ENCODE measurements at regions not wholly inside any gene's neighbourhood (a gene's known extent, or its start where the extent isn't known, plus 50 kb on each side); places are given as distances from the start of the nearest gene placed in this dataset.

DNA sequence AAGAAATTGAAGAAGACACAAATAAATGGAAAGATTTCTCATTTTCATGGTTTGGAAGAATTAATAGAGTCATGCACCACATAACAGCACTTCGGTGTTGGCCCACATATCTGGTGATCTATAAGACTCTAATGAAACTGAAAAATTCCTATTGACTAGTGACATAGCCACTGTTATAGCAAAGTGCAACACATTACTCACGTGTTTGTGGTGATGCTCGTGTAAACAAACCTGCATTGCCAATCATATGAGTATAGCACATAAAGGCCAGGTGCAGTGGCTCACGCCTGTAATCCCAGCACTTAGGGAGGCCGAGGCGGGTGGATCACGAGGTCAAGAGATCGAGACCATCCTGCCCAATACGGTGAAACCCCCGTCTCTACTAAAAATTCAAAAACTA is 84.4 kb upstream of the STMND1 start:
- Histone ChIP-seq H3K9ac (ENCODE audit: low read depth, low read length) (no peak overlapping the region), H3K36me3 (ENCODE audit: insufficient read depth, low read length) (no peaks in the 10 kb centered on the region), H3K27me3 (ENCODE audit: insufficient read depth, low read length, poor library complexity) (no peaks in the 10 kb centered on the region), H3K79me2 (ENCODE audit: insufficient read depth, low read length) (no peaks in the 10 kb centered on the region), H3K4me1 (ENCODE audit: insufficient read depth, low read length) (no peaks in the 10 kb centered on the region), H3K4me2 (ENCODE audit: insufficient read depth, low read length) (no peak overlapping the region), H4K20me1 (ENCODE audit: insufficient read depth, low read length) (no peaks in the 10 kb centered on the region), H2AFZ (ENCODE audit: low read depth, low read length) (no peak overlapping the region), H3K9me3 (ENCODE audit: insufficient read depth, low read length, severe bottlenecking) (no peaks in the 10 kb centered on the region), H3K4me3 (ENCODE audit: low read depth in 1 of 2, low read length in 2 of 2) (no peak overlapping the region), H3K27ac (ENCODE audit: low read length) (no peak overlapping the region)
- TF ChIP-seq EZH2 (IDR thresholded peaks at IDR 0.05; ENCODE audit: borderline replicate concordance, low read depth, low read length, severe bottlenecking): no peak
- TF ChIP-seq, protein P1, sequence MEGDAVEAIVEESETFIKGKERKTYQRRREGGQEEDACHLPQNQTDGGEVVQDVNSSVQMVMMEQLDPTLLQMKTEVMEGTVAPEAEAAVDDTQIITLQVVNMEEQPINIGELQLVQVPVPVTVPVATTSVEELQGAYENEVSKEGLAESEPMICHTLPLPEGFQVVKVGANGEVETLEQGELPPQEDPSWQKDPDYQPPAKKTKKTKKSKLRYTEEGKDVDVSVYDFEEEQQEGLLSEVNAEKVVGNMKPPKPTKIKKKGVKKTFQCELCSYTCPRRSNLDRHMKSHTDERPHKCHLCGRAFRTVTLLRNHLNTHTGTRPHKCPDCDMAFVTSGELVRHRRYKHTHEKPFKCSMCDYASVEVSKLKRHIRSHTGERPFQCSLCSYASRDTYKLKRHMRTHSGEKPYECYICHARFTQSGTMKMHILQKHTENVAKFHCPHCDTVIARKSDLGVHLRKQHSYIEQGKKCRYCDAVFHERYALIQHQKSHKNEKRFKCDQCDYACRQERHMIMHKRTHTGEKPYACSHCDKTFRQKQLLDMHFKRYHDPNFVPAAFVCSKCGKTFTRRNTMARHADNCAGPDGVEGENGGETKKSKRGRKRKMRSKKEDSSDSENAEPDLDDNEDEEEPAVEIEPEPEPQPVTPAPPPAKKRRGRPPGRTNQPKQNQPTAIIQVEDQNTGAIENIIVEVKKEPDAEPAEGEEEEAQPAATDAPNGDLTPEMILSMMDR (IDR thresholded peaks at IDR 0.05; ENCODE audit: borderline replicate concordance, extremely low read depth, low read length, poor library complexity, severe bottlenecking): no peak
- no peak for ATAC-seq (ENCODE audit: insufficient read depth, low read depth)
- no peak for DNase-seq

DNA sequence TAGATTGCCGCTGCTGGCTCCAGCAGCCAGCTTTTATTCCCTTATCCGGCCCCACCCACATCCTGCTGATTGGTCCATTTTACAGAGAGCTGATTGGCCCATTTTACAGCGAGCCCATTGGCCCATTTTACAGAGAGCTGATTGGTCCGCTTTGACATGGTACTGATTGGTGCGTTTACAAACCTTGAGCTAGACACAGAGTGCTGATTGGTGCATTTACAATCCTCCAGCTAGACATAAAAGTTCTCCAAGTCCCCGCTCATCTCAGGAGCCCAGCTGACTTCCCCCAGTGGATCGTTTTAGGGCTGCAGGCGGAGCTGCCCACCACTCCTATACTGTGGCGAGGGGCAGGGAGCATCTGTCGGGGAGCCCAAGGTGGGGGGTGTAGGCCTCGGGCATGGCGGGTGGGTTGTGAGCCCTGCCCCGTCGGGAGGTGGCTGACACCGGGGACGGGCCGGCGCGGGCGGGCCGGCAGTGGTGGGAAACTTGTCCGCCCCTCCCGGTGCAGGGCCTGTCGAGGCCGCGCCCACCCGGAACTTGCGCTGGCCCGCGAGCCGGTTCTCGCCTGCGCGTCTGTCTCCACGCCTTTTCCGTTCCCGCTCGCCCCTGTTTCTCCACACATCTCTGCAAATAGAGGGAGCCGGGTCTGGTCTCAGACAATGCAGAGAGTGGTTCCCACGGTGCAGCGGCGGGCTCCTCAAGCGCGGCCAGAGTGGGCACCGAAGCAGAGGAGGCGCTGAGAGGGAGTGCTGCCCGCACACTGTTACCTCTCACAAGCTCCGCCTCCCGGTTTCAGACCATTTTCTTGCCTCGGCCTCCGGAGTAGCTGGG is 86.1 kb upstream of the STMND1 start:
- H3K79me2 ChIP-seq (ENCODE audit: insufficient read depth, low read length): no peaks in the 10 kb centered on the region
- no peak overlapping the region for H2AFZ ChIP-seq (ENCODE audit: low read depth, low read length)
- H3K36me3 ChIP-seq (ENCODE audit: insufficient read depth, low read length): no peaks in the 10 kb centered on the region
- no peaks in the 10 kb centered on the region for H3K4me1 ChIP-seq (ENCODE audit: insufficient read depth, low read length)
- H3K4me3 ChIP-seq (ENCODE audit: low read depth in 1 of 2, low read length in 2 of 2): no peak overlapping the region
- H3K4me2 ChIP-seq (ENCODE audit: insufficient read depth, low read length): no peak overlapping the region
- no peaks in the 10 kb centered on the region for H3K9me3 ChIP-seq (ENCODE audit: insufficient read depth, low read length, severe bottlenecking)
- no peak overlapping the region for H3K9ac ChIP-seq (ENCODE audit: low read depth, low read length)
- H3K27me3 ChIP-seq (ENCODE audit: insufficient read depth, low read length, poor library complexity): no peaks in the 10 kb centered on the region
- DNase-seq (no peak), ATAC-seq (ENCODE audit: insufficient read depth, low read depth) (no peak)
- no peak overlapping the region for H3K27ac ChIP-seq (ENCODE audit: low read length)
- H4K20me1 ChIP-seq (ENCODE audit: insufficient read depth, low read length): no peaks in the 10 kb centered on the region
- TF ChIP-seq, protein P1 (IDR thresholded peaks at IDR 0.05; ENCODE audit: borderline replicate concordance, extremely low read depth, low read length, poor library complexity, severe bottlenecking): no peak
- no peak for TF ChIP-seq EZH2 (IDR thresholded peaks at IDR 0.05; ENCODE audit: borderline replicate concordance, low read depth, low read length, severe bottlenecking)

DNA sequence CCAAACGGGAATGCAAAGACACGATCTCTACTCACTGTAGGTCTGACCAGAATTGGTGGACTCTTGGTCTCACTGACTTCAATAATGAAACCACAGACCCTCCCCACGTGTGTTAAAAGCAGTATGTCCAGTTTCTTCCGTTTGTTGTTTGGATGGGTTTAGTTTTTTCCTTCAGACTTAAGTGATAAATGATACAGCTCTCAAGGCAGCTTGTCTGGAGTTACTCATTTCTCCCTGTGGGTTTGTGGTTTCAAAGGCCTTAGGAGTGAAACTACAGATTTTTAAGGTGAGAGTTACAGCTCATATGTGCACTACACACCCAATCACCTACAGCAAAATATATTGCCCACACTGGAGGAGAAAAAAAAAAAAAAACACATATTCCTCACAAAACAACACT is 86.7 kb upstream of the STMND1 start:
- ATAC-seq (ENCODE audit: insufficient read depth, low read depth): no peak
- Histone ChIP-seq H3K9ac (ENCODE audit: low read depth, low read length) (no peak overlapping the region), H3K79me2 (ENCODE audit: insufficient read depth, low read length) (no peaks in the 10 kb centered on the region), H3K27me3 (ENCODE audit: insufficient read depth, low read length, poor library complexity) (no peaks in the 10 kb centered on the region), H3K4me2 (ENCODE audit: insufficient read depth, low read length) (no peak overlapping the region), H3K4me3 (ENCODE audit: low read depth in 1 of 2, low read length in 2 of 2) (no peak overlapping the region), H3K27ac (ENCODE audit: low read length) (no peak overlapping the region), H4K20me1 (ENCODE audit: insufficient read depth, low read length) (no peaks in the 10 kb centered on the region), H3K9me3 (ENCODE audit: insufficient read depth, low read length, severe bottlenecking) (no peaks in the 10 kb centered on the region), H3K36me3 (ENCODE audit: insufficient read depth, low read length) (no peaks in the 10 kb centered on the region), H3K4me1 (ENCODE audit: insufficient read depth, low read length) (no peaks in the 10 kb centered on the region), H2AFZ (ENCODE audit: low read depth, low read length) (no peak overlapping the region)
- no peak for DNase-seq
- TF ChIP-seq EZH2 (IDR thresholded peaks at IDR 0.05; ENCODE audit: borderline replicate concordance, low read depth, low read length, severe bottlenecking): no peak
- TF ChIP-seq, protein P1 (IDR thresholded peaks at IDR 0.05; ENCODE audit: borderline replicate concordance, extremely low read depth, low read length, poor library complexity, severe bottlenecking): no peak
